CD1c-positive myeloid dendritic cell (primary cell): ENCODE measurements at regions not wholly inside any gene's neighbourhood (a gene's known extent, or its start where the extent isn't known, plus 50 kb on each side); places are given as distances from the start of the nearest gene placed in this dataset.
"Not testable (repeated sequence)": the region's sequence is repeated elsewhere in the genome, so short reads cannot be mapped to it uniquely, and the experiment has no call there.

ENCODE experiments used
- DNase-seq: peaks from one replicate; pipeline ENCODE4 v3.0.0-alpha.2; 2016; ENCODE audit errors: extremely low spot score

GRCh38 chr5:155507363-155507762 lies 493.8 kb downstream of the KIF4B start:
- no peak for DNase-seq

GRCh38 chr5:155508673-155509072 lies 495.1 kb downstream of the KIF4B start:
- no peak for DNase-seq

GRCh38 chr5:155512329-155512728 lies 498.8 kb downstream of the KIF4B start:
- DNase-seq: no peak

- DNase-seq: no peak
These were observed 500.6 kb downstream of the KIF4B start for GRCh38 chr5:155514105-155514563.

GRCh38 chr5:155522540-155522939 lies 509.0 kb downstream of the KIF4B start:
- DNase-seq: no peak

DNA sequence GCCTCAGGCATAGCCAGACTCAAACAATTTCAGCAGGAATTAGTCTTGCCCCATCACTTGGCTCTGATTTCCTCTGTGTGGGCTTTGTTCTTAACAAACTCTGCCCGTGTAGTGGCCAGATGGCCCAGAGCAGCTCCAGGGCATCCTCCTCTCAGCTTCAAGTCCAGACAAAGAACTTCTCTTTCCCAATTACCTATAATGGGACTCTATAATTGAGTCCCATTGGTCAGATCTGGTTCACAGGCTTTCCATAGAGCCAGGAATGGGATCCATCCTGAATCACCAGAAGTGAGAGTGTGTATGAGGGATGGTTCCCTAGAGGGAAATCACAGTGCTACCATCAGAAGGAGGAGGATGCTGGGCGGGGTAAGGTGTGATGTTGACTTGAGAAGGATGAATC lies 515.8 kb downstream of the KIF4B start:
- DNase-seq: no peak

GRCh38 chr5:155530046-155530445 lies 516.5 kb downstream of the KIF4B start:
- no peak for DNase-seq

GRCh38 chr5:155532621-155533311 lies 519.2 kb downstream of the KIF4B start:
- no peak for DNase-seq

GRCh38 chr5:155540000-155540595 lies 526.5 kb downstream of the KIF4B start:
- no peak for DNase-seq

DNA sequence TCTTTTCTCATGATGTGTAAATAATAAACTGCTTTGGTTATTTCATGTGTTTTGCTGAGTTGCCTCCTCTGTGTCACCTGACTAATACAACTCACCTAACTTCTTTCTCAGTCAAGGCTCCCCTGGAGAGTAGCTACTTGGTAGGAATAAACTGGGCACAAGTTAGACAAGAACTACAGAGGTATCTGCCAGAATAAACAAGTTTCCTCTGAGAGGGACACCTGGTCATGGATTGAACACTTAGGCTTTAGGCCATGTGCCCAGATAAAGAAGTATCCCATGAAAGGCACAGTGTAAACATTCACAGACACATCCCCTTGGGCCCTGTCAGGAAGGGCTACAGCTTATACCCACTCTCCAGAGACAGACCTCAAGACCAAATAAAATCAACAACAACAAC lies 532.5 kb downstream of the KIF4B start:
- no peak for DNase-seq

GRCh38 chr5:155554500-155554899 lies 540.9 kb downstream of the KIF4B start:
- DNase-seq: no peak

DNA sequence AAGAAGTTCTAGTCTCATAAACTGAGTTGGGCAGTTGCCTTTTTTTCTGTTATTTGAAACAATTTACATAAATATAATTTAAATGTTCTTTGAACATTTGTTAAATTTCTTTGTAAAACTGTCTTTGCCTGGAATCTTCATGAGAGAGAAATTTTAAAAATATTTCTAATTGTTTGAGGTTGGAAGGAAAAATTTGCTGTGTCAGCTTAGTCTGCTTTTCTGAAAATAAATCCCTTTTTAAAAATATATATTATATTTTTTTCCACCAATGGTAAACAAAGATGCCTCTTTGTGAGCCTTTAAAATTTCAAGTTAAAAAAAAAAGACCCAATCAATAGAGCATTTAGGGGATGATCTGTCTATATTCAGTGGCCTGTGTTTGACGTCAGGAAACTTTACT lies 542.7 kb downstream of the KIF4B start:
- DNase-seq: no peak

GRCh38 chr5:155556700-155557099 lies 543.1 kb downstream of the KIF4B start:
- no peak for DNase-seq

DNA sequence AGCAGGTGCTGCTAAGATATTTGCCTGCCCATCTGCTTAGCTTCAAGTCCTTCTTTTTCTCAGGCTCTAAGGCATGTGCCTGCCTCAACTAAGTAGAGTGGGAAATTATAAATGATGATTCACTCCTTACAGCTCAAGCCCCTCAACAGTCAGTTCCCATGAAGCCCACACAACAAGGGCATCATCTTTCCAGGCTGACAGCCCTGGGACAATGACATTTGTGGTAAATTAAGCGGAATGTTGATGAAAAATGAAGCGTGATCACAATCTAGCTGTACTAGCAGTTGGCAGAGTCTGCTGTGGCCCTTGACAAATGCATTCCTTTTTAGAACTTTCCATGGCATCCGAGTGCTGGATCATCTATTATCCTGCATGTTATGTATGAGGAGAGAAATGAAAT lies 548.6 kb downstream of the KIF4B start:
- no peak for DNase-seq

- DNase-seq: no peak
These were observed 551.0 kb downstream of the KIF4B start for GRCh38 chr5:155564541-155564940.

GRCh38 chr5:155575861-155576260 lies 562.3 kb downstream of the KIF4B start:
- DNase-seq: no peak

DNA sequence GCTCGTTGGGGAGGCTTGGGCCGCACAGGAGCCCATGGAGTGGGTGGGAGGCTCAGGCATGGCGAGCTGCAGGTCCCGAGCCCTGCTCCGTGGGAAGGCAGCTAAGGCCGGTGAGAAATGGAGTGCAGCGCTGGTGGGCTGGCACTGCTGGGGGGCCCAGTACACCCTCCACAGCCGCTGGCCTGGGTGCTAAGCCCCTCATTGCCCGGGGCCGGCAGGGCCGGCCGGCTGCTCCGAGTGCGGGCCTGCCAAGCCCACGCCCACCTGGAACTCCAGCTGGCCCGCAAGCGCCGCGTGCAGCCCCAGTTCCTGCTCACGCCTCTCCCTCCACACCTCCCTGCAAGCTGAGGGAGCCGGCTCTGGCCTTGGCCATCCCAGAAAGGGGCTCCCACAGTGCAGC lies 573.3 kb downstream of the KIF4B start:
- not testable (repeated sequence) for DNase-seq

- no peak for DNase-seq
These were observed 573.9 kb downstream of the KIF4B start for GRCh38 chr5:155587458-155587857.

DNA sequence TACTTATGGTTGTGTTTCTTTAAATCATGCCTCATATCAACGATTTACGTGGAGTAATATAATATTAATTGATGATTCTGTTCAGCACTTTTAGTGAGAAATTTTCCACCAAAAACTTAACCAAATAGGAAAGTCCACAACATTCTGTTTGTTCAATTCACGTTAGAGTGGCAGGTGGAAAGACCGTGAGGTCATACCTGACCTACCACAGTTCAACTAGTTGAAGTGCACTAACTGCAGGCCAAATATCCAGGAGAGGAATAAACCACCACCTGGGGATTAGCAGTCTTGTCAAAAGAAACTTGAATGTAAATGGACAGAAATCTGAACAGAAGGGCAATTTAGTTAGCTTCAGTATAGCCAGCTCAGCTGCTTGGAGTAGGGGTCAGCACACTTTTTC lies 577.7 kb downstream of the KIF4B start:
- no peak for DNase-seq

GRCh38 chr5:155594270-155594669 lies 580.7 kb downstream of the KIF4B start:
- DNase-seq: no peak

GRCh38 chr5:155595791-155596190 lies 582.2 kb downstream of the KIF4B start:
- DNase-seq: no peak

DNA sequence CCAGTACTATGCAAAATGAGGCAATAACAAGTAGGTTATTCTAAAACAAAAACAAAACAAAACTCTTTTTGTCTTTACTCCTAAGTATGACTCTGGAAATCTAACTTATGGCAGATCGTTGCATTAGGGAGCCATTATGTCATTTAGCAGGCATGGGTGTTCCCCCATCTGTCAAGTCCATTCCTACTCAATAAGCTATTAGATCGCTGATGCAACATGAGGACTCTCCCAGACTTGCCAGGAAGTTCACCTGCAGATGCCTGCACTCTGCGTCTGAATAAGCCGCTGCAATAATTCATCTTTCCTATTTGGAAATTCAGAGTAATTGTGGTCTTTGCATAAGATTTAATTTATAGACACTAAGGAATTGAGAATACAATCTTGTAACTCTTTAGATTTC lies 585.0 kb downstream of the KIF4B start:
- no peak for DNase-seq

GRCh38 chr5:155605920-155606319 lies 592.4 kb downstream of the KIF4B start:
- DNase-seq: no peak
